GM12878 (cell line): ENCODE measurements at regions not wholly inside any gene's neighbourhood (a gene's known extent, or its start where the extent isn't known, plus 50 kb on each side); places are given as distances from the start of the nearest gene placed in this dataset.

Source experiments
- ATAC-seq: fragments of 200-7000 bp; cut with Tn5 transposase; 3 replicates; pipeline ENCODE4 v1.9.1; 2020; ENCODE audit warnings: mild to moderate bottlenecking, moderate library complexity
- BruUV-seq: library from RNA; stranded (reverse); fragments of 400-500 nt; replicated peaks from 2 replicates; lab custom pipeline; 2021; lab: Mats Ljungman, UMichigan
- CTCF ChIA-PET: fragments of 300-600 bp; sonication (Branson Sonifier 250); formaldehyde crosslinking; extraction: SDS; loops from one replicate; lab custom pipeline; 2021; ENCODE audit warnings: inconsistent platforms; lab: Yijun Ruan, JAX
- POLR2A ChIA-PET: fragments of 350-600 bp; formaldehyde crosslinking; extraction: SDS; loops from one replicate; lab custom pipeline; 2021; ENCODE audit warnings: inconsistent platforms; lab: Charles Lee
- RAD21 ChIA-PET: fragments of 300-600 bp; sonication (Branson Sonifier 250); formaldehyde crosslinking; loops from one replicate; lab custom pipeline; 2023; ENCODE audit warnings: antibody characterized with exemption; ENCODE audit not compliant: unreplicated experiment; lab: Charles Lee
- SMC1A ChIA-PET: fragments of 300-600 bp; sonication (Branson Sonifier 250); formaldehyde crosslinking; loops from one replicate; lab custom pipeline; 2023; ENCODE audit not compliant: unreplicated experiment, uncharacterized antibody; lab: Charles Lee
- DNase-seq: peaks from one replicate; pipeline ENCODE4 v3.0.0-alpha.2; 2011; ENCODE audit warnings: low read depth, low spot score
- FAIRE-seq: peaks from 3 replicates; lab custom pipeline; 2011; peaks lifted over from hg19 to GRCh38; lab: Jason Lieb, UNC
- H2AFZ ChIP-seq: 2 replicates; pipeline ENCODE4 v1.6.0; 2011; ENCODE audit warnings: low read depth, low read length, control low read depth; ENCODE audit not compliant: control insufficient read depth
- H3K27ac ChIP-seq: 2 replicates; pipeline ENCODE4 v1.5.1; 2011; ENCODE audit warnings: control low read depth; ENCODE audit not compliant: control insufficient read depth, insufficient read depth
- H3K27me3 ChIP-seq, 2 experiments: replicated peaks in 1 of 2; 2 replicates each; pipeline versions ENCODE4 v1.6.0 to v1.6.1; 2011; ENCODE audit warnings: low read length in 1 of 2; ENCODE audit not compliant: control insufficient read depth in 2 of 2, insufficient read depth in 2 of 2
- H3K36me3 ChIP-seq, 2 experiments: 2 replicates each; pipeline ENCODE4 v1.5.1; 2011; ENCODE audit warnings: low read length in 1 of 2; ENCODE audit not compliant: control insufficient read depth in 2 of 2, insufficient read depth in 2 of 2
- H3K4me1 ChIP-seq: 2 replicates; pipeline ENCODE4 v1.6.1; 2011; ENCODE audit warnings: mild to moderate bottlenecking, low read length, moderate library complexity, mixed read lengths; ENCODE audit not compliant: control insufficient read depth, insufficient read depth
- H3K4me2 ChIP-seq: 2 replicates; pipeline ENCODE4 v1.6.0; 2011; ENCODE audit warnings: control low read depth; ENCODE audit not compliant: control insufficient read depth, insufficient read depth
- H3K4me3 ChIP-seq: fragments of 200-600 bp; sonication (generic); 2 replicates; pipeline ENCODE4 v1.5.1; 2016
- H3K79me2 ChIP-seq: 2 replicates; pipeline ENCODE4 v1.6.0; 2011; ENCODE audit warnings: low read length; ENCODE audit not compliant: control insufficient read depth, insufficient read depth
- H3K9ac ChIP-seq: 2 replicates; pipeline ENCODE4 v1.8.0; 2011; ENCODE audit warnings: low read length, control low read depth, mixed read lengths; ENCODE audit not compliant: control insufficient read depth, insufficient read depth
- H3K9me3 ChIP-seq: replicated peaks from 3 replicates; pipeline ENCODE4 v1.5.1; 2011; ENCODE audit warnings: mild to moderate bottlenecking, low read length; ENCODE audit not compliant: control insufficient read depth, insufficient read depth
- H4K20me1 ChIP-seq: 2 replicates; pipeline ENCODE4 v1.6.0; 2011; ENCODE audit not compliant: control insufficient read depth, insufficient read depth
- CUX1 ChIP-seq: IDR thresholded peaks from 2 replicates; pipeline ENCODE4 v1.6.1; 2012; ENCODE audit warnings: improper control_type of control experiment, low read depth, low read length; ENCODE audit not compliant: insufficient replicate concordance
- ELK1 ChIP-seq: IDR thresholded peaks from 2 replicates; pipeline ENCODE4 v1.6.1; 2012; ENCODE audit warnings: low read depth, low read length, improper control_type of control experiment
- RELB ChIP-seq: fragments of 450-650 bp; IDR thresholded peaks from 2 replicates; pipeline ENCODE4 v1.6.1; 2017; ENCODE audit warnings: low read depth, mild to moderate bottlenecking, moderate library complexity
- USF1 ChIP-seq: IDR thresholded peaks from 2 replicates; pipeline ENCODE4 v1.6.1; 2011; ENCODE audit warnings: borderline replicate concordance, low read depth, mild to moderate bottlenecking, moderate library complexity, mixed read lengths, low read length; ENCODE audit not compliant: insufficient read depth; ENCODE audit errors: extremely low read length
- WGBS: methylation state at CpG from one replicate; pipeline ENCODE4 v1.1.6; 2016; ENCODE audit warnings: low lambda C conversion rate; ENCODE audit not compliant: insufficient replicate concordance, insufficient coverage; ENCODE audit errors: missing lambda C conversion rate; 5-methylcytosine and 5-hydroxymethylcytosine counted together
- in situ Hi-C: fragments of 300-500 bp; cut with MboI; formaldehyde crosslinking; loops from 9 replicates; pipeline ENCODE4 v1.14.3; 2018; ENCODE audit warnings: mixed read lengths
- intact Hi-C: fragments of 100-400 bp; cut with micrococcal nuclease; formaldehyde crosslinking; loops from one replicate; pipeline ENCODE4 v1.14.2; 2022; ENCODE audit not compliant: unreplicated experiment

GRCh38 chr22:27130906-27131305 lies 473.5 kb downstream of the MIAT start:
- Histone ChIP-seq H3K9ac (no peak overlapping the region), H3K4me2 (no peak overlapping the region), H2AFZ (no peak overlapping the region), H3K4me1 (no peaks in the 10 kb centered on the region), H3K79me2 (no peaks in the 10 kb centered on the region), H3K4me3 (no peak overlapping the region), H4K20me1 (no peaks in the 10 kb centered on the region), H3K9me3 (no peaks in the 10 kb centered on the region), H3K27ac (no peak overlapping the region), H3K27me3 (no peaks in the 10 kb centered on the region), H3K36me3 (no peaks in the 10 kb centered on the region)
- WGBS: 2% methylated on average over 4 of the region's 4 CpGs
- BruUV-seq: no TSS peak
- TF ChIP-seq CUX1 (no peak), ELK1 (no peak), USF1 (no peak), RELB (no peak)
- FAIRE-seq (no peak), ATAC-seq (no peak), DNase-seq (no peak)
- ChIA-PET RAD21 (no interaction called here), CTCF (no interaction called here), SMC1A (no interaction called here), POLR2A (no interaction called here)
- in situ Hi-C loops: no loop called here
- intact Hi-C loops: no loop called here
